IPS-18c (cell line): ENCODE measurements at regions not wholly inside any gene's neighbourhood (a gene's known extent, or its start where the extent isn't known, plus 50 kb on each side); places are given as distances from the start of the nearest gene placed in this dataset.
"Not testable (repeated sequence)": the region's sequence is repeated elsewhere in the genome, so short reads cannot be mapped to it uniquely, and the experiment has no call there.

Experiments used
- H3K4me3 ChIP-seq: 2 replicates; pipeline ENCODE4 v1.7.0; 2013; ENCODE audit warnings: low read depth, mild to moderate bottlenecking, low read length, moderate library complexity; ENCODE audit not compliant: insufficient read depth
- H3K9me3 ChIP-seq: one replicate; pipeline ENCODE4 v1.6.1; 2013; ENCODE audit warnings: mild to moderate bottlenecking, low read length, moderate library complexity; ENCODE audit not compliant: control insufficient read depth, insufficient read depth

- H3K4me3 ChIP-seq: no peak overlapping the region
- no peaks in the 10 kb centered on the region for H3K9me3 ChIP-seq
Observed at GRCh38 chr16:58821886-58822285, 87.8 kb upstream of the GOT2 start.

DNA sequence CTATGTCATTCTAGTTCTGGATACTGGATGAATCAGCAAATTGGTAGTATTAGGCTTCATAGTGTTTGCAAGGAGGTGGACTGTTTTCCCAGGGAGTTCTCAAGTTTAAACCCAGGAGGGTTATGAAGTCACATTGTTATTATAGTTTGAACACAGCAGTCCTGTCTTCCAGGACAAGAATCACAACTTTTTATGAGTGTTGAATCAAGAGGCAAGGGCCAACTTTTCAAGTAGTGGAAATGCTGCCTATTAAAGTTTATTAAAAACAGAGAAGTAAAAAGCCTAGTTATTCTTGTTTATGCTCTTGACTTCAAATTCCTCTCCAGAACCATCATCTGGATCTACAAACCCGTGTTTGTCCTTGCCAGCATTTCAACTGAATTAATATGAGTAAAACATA is 86.3 kb upstream of the GOT2 start:
- H3K9me3 ChIP-seq: no peaks in the 10 kb centered on the region
- no peak overlapping the region for H3K4me3 ChIP-seq

- Histone ChIP-seq H3K9me3 (no peaks in the 10 kb centered on the region), H3K4me3 (no peak overlapping the region)
Observed at GRCh38 chr16:58815181-58815888, 81.2 kb upstream of the GOT2 start.

DNA sequence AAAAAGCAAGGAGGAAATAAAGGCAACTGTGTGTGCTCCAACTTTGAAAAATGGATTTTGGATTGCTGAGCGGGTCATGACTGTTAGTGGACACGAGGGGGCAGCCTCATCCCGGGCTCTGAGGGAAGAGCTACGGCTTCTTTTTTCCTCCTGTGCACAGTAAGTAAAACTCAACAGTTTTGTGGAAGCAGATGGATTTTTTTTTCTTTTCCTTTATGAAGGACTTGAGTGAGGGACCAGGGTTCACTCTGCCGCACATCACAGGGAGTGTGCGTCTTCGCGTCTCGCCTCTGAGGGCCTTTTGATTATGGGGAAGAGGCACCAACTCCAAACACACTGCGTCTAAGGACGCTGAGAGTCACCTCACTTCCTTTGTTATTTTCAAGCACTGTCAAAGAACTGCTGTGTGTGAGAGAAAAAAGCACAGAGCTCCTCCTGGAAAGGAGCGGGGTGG is 80.3 kb upstream of the GOT2 start:
- Histone ChIP-seq H3K4me3 (peak overlapping the region; percentile 41), H3K9me3 (no peaks in the 10 kb centered on the region)

- H3K9me3 ChIP-seq: no peaks in the 10 kb centered on the region
- H3K4me3 ChIP-seq: no peak overlapping the region
Observed at GRCh38 chr16:58809213-58809612, 75.1 kb upstream of the GOT2 start.

DNA sequence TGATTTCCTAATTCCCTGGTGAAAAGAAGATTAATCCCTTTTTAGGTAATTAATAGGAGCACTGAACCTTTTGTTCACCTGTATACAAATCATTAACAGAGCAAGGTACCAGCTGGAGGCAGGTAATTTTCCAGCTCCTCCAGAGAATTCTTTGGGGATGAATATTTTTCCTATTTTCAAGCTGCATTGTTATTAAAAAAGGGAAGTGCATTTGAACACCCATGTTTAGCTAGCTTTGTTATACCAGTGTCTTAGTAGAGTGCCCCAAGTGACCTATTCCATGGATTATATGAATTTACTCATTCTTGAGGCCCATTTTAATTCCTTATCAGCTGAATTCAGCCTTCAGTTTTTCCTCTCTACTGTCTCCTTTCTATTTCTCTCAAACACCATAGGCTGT is 73.2 kb upstream of the GOT2 start:
- H3K4me3 ChIP-seq: no peak overlapping the region
- H3K9me3 ChIP-seq: no peaks in the 10 kb centered on the region

DNA sequence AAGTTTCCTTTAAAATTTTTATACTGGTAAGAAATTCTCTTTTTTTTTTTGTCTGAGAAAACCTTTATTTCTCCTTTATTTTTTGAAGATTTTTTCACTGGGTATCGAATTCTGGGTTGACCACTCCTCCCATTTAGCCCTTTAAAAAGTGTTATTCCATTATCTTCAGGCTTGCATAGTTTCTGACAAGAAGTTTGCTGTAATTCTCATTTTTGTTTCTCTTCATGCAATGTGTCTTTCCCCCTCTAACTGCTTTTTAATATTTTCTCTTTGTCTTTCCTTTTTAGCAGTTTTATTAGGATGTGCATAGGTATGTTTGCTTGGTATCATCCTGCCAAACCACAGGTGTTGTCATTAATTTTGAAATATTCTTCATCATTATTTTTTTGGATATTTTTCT is 67.7 kb upstream of the GOT2 start:
- H3K4me3 ChIP-seq: no peak overlapping the region

GRCh38 chr16:58797137-58797801 is 63.2 kb upstream of the GOT2 start:
- no peak overlapping the region for H3K4me3 ChIP-seq
- H3K9me3 ChIP-seq: no peaks in the 10 kb centered on the region

More for the DNA sequence above, 67.7 kb upstream of the GOT2 start:
- no peaks in the 10 kb centered on the region for H3K9me3 ChIP-seq

DNA sequence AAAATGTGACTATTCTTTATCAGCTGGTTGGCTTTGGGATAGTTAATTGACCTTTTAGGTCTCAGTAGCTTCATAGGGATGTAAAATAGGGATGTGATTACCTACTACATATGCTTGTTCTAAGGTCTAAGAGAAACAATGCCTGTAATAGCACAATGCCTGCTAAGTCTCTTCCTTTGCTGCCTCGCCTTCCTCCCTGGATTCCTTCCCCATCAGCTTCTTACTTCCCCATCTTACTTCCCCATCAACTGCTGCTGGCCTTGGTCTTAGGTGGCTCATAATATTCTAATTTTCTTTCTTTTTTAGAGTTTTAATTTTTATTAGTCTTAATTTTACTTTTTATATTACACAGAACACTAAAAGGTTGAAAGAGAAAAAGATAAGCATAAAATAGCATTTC is 59.2 kb upstream of the GOT2 start:
- H3K4me3 ChIP-seq: no peak overlapping the region
- no peaks in the 10 kb centered on the region for H3K9me3 ChIP-seq

DNA sequence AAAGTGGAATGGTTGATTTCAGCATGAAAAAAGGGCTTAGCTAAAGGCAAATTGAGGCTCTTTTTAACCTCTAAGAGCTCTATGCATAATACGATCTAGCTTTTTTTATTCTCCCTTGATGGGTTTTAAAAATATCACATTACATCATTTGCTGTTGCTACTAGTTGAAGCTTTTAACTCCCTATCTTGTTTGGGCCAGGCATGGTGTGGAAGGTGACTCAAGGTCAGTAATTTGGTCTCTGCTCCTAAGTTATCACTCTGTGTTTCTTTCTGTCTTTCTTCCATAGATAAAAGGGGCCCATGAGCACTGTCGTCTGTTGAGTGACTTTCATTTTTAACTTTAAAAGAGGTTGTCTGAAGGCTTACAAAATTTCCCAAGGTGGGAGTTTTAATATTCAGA is 58.1 kb upstream of the GOT2 start:
- no peaks in the 10 kb centered on the region for H3K9me3 ChIP-seq
- no peak overlapping the region for H3K4me3 ChIP-seq

- H3K4me3 ChIP-seq, H3K9me3 ChIP-seq: not testable (repeated sequence)
Observed at GRCh38 chr16:58790816-58791557, 56.9 kb upstream of the GOT2 start.

DNA sequence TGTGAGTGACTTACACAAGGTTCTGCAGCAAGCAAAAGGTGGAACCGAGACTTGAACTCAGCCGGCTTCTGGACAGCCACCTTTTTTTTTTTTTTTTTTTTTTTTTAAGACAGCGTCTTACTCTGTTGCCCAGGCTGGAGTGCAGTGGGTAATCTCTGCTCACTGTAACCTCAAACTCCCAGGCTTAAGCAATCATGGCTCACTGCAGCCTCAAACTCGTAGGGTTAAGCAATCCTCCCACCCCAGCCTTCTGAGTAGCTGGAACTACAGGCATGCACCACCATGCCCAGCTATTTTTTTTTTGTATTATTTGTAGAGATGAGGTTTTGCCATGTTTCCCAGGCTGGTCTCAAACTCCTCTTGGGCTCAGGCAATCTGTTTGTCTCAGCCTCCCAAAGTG is 55.2 kb upstream of the GOT2 start:
- no peaks in the 10 kb centered on the region for H3K9me3 ChIP-seq

More for the DNA sequence above, 55.2 kb upstream of the GOT2 start:
- H3K4me3 ChIP-seq: no peak overlapping the region
